GM12865 (cell line): ENCODE measurements at regions not wholly inside any gene's neighbourhood (a gene's known extent, or its start where the extent isn't known, plus 50 kb on each side); places are given as distances from the start of the nearest gene placed in this dataset.

ENCODE experiments used
- DNase-seq: peaks from one replicate; pipeline ENCODE4 v3.0.0; 2010; ENCODE audit warnings: low read depth
- H3K4me3 ChIP-seq: 2 replicates; pipeline ENCODE4 v1.5.1; 2011; ENCODE audit warnings: mild to moderate bottlenecking, low read depth, low read length, control low read depth
- TF ChIP-seq, protein P1 (sequence below): IDR thresholded peaks from 2 replicates; pipeline ENCODE4 v1.5.1; 2011; ENCODE audit warnings: low read length, control low read depth, low read depth, inconsistent platforms; ENCODE audit not compliant: insufficient read depth; ENCODE audit errors: missing control alignments

DNA sequence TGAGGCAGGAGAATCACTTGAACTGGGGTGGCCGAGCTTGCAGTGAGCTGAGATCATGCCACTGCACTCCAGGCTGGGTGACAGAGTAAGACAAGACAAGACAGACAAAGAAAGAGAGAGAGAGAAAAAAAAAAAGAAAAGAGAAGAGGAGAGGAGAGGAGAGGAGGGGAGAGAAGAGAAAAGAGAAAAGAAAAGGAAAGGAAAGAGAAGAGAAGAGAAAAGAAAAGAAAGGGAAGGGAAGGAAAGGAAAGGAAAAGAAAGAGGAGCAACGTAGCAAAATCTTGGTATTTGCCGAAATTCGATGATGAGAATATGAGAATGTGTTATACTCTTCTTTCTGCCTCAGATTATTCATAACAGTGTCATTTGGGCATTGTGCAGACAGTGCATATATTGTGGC lies 101.2 kb upstream of the PFKP start:
- no peak for DNase-seq
- TF ChIP-seq, protein P1, sequence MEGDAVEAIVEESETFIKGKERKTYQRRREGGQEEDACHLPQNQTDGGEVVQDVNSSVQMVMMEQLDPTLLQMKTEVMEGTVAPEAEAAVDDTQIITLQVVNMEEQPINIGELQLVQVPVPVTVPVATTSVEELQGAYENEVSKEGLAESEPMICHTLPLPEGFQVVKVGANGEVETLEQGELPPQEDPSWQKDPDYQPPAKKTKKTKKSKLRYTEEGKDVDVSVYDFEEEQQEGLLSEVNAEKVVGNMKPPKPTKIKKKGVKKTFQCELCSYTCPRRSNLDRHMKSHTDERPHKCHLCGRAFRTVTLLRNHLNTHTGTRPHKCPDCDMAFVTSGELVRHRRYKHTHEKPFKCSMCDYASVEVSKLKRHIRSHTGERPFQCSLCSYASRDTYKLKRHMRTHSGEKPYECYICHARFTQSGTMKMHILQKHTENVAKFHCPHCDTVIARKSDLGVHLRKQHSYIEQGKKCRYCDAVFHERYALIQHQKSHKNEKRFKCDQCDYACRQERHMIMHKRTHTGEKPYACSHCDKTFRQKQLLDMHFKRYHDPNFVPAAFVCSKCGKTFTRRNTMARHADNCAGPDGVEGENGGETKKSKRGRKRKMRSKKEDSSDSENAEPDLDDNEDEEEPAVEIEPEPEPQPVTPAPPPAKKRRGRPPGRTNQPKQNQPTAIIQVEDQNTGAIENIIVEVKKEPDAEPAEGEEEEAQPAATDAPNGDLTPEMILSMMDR = no peak
- H3K4me3 ChIP-seq = no peak overlapping the region

DNA sequence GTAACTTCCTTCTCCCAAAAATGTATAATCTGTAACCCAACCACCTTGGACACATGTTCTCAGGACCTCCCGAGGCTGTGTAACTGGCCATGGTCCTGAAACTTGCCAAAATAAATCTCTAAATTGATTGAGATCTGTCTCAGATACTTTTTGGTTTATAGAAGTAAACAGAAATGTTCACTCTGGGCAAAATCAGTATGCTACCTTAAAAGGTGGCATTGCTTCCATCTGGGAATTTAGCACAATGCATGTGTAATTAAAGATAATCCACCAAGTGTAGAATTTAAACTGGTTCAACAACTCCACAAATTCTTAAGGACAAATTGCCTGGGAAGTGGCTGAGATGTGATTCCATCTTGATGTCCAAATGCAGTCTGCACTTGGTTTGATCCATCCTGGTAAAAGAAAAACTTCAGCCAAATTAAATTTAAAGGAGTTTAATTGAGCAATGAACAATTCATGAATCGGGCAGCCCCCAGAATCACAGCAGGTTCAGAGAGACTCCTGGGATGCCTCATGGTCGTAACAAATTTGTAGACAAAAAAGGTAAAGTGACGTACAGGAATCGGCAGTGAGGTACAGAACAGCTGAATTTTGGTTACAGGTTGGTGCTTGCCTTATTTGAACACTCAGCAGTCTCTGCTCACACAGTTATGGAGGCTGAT lies 102.6 kb upstream of the PFKP start:
- no peak overlapping the region for H3K4me3 ChIP-seq
- TF ChIP-seq, protein P1 = no peak
- DNase-seq = no peak

DNA sequence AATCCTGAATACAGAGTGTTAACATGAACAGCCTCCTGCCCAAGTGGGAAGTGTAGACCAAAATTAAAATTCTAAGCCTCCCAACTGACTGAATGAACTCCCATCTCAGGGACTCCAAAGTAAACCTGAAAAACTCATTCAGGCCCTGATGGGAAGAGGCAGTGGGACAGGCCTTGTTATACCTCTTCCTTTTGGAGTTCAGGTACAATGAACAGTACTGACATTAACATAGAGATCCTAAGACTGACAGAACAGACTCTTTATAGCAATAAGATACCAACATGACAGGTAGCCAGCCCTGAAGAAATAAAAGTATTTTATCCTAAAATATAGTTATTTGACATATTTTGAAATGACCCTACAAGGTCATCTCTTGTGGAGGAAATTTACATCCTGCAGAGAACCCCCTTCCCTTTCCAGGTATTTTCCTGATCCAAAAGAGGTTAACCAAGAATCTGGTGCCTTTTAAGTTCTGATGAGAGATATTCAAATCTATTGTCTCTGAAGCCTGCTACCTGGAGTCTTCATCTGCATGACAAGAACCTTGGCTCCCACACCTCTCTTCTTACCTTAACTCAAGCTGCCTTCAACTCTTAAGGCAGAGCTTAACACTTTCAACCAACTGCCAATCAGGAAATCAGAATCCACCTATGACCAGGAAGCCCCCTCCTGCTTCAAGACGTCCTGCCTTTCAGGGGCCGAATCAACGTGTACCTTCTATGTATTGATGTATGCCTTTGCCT lies 103.3 kb upstream of the PFKP start:
- DNase-seq = no peak
- TF ChIP-seq, protein P1 = no peak
- no peak overlapping the region for H3K4me3 ChIP-seq

DNA sequence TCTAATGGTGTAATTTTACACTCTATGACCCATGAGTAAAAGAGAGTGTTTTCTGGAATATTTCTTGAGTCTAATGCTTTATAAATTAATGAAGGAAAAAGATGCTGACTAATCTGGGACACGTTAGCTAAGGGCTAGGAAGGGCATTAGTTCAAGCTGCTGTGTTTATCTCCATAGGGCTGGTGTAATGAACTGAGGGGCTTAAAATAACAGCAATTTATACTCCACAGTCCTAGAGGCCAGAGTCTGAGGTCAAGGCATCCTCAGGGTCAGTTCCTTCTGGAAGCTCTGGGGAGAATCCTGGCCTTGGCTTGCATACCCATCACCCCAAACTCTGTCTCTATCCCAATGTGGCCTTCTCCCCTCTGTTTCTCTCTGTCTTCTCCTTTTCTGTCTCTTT lies 105.2 kb upstream of the PFKP start:
- no peak overlapping the region for H3K4me3 ChIP-seq
- no peak for DNase-seq
- TF ChIP-seq, protein P1 = no peak

DNA sequence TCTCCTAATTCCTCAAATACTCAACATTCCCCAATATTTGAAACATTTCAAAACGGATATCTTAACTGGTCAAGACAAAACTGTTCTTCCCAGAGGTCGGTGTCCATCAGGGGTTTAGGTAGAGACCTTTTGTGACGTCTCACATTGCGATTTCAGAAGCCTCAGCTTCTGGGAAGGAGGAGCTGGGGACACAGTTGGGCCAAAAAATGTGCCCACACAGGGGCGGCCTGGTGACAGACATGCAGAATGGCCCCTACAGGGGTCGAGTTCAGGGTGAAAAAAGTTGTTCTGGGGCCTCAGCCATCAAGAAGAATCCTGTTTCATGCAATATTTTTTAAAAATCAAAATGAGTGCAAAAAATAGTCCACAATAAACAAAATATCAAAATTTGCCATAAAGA lies 108.7 kb upstream of the PFKP start:
- no peak overlapping the region for H3K4me3 ChIP-seq
- TF ChIP-seq, protein P1 = no peak
- no peak for DNase-seq

DNA sequence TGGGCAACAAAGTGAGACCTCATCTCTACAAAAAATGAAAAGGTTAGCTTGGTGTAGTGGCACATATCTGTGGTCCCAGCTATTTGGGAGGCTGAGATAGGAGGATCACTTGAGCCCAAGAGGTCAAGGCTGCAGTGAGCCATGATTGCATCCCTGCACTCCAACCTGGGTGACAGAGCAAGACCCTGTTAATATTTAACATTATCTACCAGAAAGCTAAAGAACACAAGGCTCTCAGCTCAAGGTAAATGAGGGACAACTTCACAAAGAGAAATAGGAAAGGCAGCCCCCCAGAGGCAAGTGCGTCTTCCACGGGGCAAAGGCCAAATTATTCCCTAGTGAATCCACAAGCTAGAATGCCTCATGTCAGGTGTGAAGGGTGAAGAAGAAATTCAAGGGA lies 109.6 kb upstream of the PFKP start:
- TF ChIP-seq, protein P1 = no peak
- H3K4me3 ChIP-seq = no peak overlapping the region
- no peak for DNase-seq

DNA sequence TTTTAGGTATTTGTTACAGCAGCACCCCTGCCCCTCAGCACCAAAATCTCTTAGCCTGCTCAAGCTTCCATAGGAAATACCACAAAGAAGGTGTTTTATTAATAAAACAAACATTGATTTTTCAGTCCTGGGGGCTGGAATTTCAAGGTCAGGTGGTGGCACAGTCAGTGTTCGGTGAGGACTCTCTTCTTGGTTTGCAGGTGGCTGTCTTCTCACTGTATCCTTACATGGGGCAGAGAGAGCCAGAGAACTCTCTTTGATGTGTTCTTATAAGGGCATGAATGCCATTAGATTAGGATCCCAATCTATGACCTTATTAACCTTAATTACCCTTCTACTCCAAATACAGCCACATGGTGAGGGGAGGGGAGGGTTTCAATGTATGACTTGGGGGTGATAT lies 112.3 kb upstream of the PFKP start:
- no peak for DNase-seq
- TF ChIP-seq, protein P1 = no peak
- H3K4me3 ChIP-seq = no peak overlapping the region
